CD1c-positive myeloid dendritic cell (primary cell): ENCODE measurements at regions not wholly inside any gene's neighbourhood (a gene's known extent, or its start where the extent isn't known, plus 50 kb on each side); places are given as distances from the start of the nearest gene placed in this dataset.

Source experiments
- DNase-seq: peaks from one replicate; pipeline ENCODE4 v3.0.0-alpha.2; 2016; ENCODE audit errors: extremely low spot score

DNA sequence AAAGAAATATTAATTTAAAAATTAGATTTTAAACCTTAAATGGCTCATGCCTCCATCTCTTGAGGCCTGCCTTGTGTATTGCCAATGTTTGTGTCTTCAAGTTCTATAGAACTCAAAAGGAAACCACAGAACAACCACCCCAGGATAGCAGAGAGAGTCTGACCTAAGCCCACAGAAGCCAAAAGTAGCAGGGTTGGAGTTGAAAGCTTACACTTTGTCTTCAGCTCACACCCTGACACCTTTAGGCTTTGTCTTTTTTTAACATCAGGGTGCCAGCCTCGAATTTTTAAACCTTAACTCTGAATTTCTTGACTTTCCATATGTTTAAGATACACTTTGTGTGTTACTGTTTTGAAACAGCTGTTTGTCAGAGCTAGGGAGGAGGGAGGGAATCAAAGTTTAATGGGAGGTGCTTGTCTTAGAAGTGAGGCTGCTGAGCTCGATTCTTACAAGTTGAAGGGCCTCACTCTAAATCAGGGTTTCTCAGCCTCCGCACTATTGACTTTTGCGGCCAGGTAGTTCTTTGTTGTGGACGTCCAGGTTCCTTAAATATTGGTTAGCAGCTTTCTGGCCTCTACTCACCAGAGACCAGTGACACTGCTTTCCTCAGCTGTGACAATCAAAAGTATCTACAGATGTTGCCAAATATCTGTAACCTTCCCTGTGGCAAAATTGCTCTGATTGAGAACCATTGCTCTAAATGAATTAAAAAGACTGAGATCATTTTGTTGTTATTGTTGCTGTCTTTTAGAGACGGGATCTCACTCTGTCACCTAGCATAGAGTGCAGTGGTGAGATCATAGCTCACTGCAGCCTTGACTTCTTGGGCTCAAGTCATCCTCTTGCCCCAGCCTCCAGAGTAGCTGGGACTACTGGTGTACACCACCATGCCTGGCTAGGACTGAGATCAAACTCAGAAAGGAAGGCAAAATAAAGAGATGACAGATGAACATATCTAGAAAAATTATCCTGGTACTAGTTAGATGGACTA is 139.2 kb upstream of the EOMES start:
- DNase-seq, result peak; percentile 40

DNA sequence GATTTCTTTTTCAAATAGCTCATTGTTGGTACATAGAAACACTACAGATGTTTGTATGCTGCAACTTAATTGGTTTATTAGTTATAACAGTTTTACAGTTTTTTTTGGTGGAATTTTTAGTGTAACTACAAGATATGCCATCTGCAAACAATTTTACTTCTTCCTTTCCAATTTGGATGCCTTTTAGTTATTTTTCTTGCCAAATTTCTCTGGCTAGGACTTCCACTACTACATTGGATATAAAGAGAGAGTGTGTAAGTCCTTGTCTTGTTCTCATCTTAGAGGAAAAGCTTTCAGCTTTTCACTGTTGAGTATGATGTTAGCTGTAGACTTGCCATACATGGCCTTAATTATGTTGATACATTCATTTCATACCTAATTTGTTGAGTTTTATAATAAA is 143.6 kb upstream of the EOMES start:
- DNase-seq, result no peak

DNA sequence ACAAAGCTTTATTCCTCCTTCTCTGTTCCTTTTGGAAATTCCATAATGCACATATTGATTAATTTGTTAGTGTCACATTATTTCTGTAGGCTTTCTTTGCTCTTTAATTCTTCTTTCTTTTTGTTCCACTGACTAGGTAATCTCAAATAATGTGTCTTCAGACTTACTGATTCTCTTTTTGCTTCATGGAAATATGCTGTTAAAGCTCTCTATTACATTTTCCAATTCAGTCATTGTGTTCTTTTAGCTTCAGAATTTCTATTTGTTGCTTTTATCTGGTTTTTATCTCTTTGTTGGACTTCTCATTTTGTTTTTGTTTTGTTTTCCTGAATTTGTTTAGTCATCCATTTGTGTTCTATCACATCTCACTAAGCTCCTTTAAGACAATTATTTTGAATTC is 147.0 kb upstream of the EOMES start:
- DNase-seq, result no peak

DNA sequence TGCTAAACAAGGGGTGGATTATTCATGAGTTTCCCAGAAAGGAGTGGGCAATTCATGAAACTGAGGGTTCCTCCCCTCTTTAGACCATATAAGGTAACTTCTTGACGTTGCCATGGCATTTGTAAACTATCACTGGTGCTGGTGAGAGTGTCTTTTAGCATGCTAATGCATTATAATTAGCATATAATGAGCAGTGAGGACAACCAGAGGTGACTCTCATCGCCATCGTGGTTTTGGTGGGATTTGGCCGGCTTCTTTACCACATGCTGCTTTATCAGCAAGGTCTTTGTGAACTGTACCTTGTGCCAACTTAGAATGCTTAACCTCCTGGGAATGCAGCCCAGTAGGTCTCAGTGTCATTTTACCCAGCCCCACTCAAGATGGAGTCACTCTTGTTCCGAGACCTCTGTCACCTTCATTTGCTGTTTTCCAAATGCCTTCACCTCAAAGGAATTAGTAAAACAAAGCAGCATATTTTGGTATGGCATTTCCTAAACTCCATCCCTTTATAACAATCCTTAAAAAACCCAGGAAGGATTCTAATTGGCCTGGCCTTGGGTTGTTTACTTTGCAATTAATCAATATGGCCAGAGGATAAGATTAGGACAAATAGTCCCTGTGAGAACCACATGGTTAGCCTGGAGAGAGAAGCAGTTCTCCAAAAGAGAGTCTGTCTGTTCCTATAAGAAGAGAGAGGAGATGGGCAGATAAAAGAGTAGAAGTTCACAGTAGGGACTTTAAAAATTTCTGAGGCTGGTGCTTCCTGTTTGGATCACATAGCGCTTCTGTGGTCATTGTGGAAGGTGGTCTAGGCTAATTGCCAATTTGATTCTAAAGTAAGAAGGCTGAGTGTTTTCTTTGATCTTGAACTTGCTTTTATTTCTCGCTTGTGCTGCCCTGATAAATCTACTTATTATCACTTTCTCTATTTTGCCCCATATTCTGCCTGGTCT is 155.2 kb upstream of the EOMES start:
- DNase-seq, result no peak

- DNase-seq, result no peak
Measured at GRCh38 chr3:27878014-27878383, 155.9 kb upstream of the EOMES start.

DNA sequence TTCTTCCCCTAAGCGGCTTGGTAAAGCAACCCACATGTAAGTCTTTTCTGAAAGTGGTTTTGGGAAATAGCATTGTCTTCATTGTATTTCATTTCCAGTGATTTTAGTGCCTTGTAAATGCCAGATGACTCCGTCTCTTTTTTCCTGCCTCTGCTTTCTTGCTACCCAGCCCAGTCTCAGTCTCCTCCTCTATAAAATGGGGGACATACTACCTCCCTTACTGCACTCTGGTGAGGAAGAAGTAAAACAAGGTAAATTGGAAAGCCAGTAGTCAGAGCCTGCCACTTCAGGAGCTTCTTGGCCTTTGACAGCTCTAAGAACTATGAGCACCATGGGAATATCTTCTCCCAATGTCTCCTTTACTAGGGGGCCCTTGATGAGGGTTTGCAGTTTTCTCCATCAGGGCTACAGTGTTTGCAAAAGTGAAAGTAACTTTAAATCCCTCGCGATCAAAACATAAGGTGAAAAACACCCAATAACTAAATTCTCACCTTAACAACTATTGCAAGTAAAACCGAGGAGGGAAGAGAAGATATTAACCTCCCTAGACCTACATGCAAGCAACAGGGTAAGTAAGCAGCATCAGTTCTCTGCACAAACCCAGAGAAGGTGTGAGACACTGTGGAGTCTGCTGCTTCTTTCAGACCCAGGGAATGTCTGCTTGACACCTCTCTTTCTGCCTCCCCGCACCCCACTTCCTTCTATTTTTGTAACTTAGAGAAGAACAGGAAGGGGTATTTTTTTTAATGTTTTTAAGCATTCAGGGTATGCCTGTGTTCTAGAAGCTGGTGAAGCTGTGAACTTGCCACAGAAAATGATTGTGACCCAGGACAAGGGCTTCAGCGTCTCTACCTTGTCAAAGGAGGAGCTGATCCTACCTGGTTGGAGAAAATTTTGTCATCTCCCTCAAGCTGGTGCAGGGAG is 159.1 kb upstream of the EOMES start:
- DNase-seq, result peak; percentile 41

DNA sequence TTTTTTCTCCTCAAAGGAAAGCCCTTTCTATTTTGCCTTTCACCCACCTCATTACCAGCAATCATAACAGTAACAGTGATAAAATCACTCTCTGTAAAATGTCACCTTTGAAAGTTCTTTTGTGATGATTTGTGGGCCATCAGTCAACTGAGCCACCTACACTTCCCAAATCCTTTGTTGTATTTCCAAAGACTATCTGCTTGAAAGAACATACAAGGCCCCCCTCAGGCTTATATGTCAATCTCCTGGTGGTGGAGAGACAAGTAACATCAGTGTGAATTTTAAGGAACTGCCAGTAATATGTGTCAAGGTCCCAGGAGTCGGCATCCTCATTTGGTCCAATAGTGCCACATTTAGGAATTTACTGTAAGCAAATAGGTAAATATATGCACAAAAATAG is 161.1 kb upstream of the EOMES start:
- no peak for DNase-seq

DNA sequence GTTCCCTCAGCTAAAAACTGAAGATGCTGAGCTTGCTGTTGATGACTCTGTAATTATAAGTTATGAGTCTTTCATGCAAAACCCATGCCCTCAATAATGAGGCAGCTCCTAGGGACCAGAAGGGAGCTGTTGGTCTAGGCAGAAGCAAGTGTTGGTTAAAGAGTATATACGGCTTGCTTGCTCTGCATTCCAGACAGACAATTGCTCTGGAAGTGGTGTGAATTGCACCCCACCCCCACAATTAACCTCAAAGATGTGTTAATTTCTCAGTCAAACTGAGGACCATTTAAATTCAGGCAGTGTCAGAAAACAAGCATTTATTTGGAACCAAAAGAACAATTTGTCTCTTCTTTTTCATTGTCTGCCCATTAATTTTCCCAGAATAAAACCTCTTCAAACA is 163.5 kb upstream of the EOMES start:
- DNase-seq, result no peak

GRCh38 chr3:27888562-27888961 is 166.4 kb upstream of the EOMES start:
- DNase-seq, result no peak

- no peak for DNase-seq
Measured at GRCh38 chr3:27889745-27890144, 167.6 kb upstream of the EOMES start.

DNA sequence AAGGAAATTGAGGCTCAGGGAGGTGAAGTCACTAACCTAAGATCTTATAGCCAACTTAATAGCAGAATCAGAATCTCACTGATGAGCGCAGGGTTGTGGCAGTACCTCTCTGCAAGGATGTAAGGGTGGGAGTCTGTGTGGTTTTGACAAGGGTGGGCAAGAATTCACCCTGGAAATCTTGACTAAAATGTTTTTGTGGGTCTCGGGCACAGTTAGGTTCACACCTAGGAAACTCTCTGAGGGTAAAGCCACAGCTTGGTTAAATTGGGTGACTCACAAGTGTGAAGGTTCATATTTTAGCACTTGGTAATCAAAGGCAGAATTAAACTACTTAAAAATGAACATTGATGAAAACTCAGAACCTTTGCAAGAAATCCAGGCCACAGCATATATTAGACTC is 178.2 kb upstream of the EOMES start:
- DNase-seq, result peak; percentile 21

DNA sequence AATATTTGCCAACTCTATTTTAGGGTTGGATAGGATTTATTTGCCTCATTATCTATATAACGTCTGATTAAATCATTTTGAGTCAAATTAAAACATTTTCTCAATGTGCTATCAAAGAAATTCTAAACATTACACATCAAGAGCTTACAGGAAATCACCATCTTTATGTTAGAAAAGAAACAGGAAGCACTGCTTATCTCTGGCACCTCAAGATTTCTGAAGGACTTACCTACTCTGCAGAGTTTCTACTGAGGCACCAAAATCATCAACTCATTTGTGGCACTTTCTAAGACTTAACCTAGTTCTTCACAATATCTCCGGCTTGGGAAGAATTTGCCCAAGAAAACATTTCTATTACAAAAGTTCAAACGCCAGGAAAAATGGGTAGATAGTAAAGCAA is 181.3 kb upstream of the EOMES start:
- no peak for DNase-seq

- DNase-seq, result no peak
Measured at GRCh38 chr3:27905625-27906024, 183.5 kb upstream of the EOMES start.

GRCh38 chr3:27907148-27907547 is 185.0 kb upstream of the EOMES start:
- DNase-seq, result no peak

- no peak for DNase-seq
Measured at GRCh38 chr3:27907929-27908328, 185.8 kb upstream of the EOMES start.

DNA sequence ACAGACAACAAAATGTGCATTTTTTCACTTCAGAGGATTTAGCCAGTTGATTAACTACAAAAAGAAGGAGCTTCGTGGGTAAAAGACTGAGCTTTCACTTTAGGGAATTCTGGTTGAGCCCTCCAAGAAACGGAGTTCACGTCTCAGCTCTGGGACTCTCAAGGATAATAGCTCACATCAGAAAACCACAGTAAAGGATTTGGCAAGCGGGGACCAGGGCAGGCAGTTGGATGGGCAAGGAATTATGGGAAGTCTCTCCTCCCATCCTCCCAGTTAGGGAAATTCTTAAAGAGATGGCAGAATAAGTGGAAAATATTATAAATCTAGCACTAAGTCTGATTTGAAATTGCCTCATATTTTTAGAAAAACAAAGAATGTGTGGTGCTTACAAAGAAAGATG is 188.3 kb upstream of the EOMES start:
- DNase-seq, result no peak

DNA sequence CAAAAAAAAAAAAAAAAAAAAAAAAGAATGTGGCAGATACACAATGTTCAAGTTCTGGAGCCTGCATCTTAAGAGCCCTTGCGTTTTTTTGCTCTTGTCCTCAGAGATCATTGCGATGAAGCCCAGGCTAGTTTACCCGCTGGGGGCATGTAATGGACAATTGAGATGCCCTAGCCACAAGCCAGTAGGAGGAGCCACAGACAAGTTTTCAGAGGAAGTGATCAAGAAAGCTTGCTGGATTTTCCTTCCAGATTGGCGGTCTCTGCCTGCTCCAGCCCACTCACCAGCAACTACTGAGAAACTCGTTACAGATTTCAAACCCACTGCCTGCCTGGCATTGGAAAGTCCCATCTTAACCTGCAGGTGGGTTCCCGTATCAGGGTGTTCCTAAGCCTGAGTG is 192.1 kb upstream of the EOMES start:
- peak; percentile 30 for DNase-seq

DNA sequence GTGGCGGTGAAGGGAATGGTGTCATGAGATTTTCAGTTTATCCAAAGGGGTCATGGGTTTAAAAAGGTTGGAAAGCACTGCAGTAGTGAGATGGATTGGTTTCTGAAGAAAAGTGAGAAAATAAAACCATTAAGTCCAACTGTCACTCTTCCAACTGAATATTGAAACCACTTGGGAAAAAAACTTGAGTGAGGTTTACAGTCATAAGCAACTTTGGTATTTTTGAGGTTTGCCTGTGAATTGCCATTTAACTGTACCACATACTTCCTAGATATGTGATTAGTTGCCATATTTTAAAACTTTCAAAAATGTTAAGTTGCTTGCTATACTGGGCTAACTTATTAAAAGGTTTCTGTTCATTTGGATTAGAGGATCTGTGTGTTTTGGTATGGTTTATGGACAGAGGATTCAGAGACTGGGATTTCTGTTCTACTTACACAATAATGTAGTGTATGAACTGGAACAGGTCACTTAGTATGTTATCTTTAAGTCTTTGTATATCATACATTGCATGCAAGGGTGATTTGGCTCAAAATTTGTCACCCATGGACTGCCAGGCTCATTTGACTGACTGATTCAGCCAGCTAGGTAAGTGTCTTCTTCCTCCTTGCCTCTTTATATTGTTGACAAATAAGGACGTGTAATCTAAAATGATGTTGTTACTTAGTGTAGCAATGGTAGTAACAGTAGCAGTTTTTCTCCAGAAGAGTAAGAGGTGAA is 201.4 kb upstream of the EOMES start:
- DNase-seq, result no peak

DNA sequence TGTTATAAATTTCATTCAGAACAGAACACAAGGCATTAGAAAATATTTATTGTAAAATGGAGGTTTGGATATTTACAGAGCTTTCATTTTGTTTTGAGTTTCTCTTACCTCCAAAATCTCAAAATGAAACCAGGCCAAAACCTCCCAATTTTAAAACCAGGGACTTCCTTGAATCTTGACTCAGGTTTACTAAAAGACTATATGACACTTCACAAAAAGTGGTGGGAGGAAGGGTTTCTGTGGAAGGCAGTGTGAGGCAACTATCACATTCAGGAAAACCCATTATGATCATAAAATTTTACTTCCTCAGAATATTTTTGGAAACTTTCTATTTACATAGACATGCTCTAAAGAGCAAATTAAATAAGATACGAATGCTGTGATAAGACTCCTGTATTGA is 205.8 kb upstream of the EOMES start:
- DNase-seq, result peak; percentile 85

DNA sequence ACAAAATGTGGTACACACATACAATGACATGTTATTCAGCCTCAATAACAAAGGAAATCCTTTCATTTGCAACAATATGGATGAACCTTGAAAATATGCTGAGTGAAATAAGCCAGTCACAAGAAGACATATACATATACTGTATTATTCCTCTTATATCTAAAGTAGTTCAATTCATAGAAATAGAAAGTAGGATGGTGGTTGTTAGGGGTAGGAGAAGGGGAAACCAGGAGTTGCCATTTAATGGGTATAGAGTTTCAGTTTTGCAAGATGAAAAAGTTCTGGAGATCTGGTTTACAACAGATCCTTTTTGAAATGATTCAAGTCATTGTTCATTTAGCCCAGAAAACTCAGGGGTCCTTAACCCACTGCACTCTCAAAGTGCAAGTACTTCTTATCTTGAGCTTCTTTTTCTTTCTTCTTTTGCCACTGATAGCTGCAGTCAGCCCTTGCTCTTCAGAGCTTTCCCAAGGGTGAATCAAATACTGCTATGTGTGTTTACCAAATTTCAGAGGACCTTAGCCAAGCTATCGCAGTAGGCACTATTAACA is 208.0 kb upstream of the EOMES start:
- no peak for DNase-seq

GRCh38 chr3:27935492-27935891 is 213.4 kb upstream of the EOMES start:
- no peak for DNase-seq
